Activated CD8-positive, alpha-beta memory T cell treated with anti-CD3 and anti-CD28 coated beads, Interleukin-2, amount 10 ng/mL, durations not matched to agents 7 days and 5 days (primary cell): ENCODE measurements at regions not wholly inside any gene's neighbourhood (a gene's known extent, or its start where the extent isn't known, plus 50 kb on each side); places are given as distances from the start of the nearest gene placed in this dataset.
"Not testable (repeated sequence)": the region's sequence is repeated elsewhere in the genome, so short reads cannot be mapped to it uniquely, and the experiment has no call there.

Experiments used
- ATAC-seq: fragments of 150-1000 bp; cut with Tn5 transposase; one replicate; pipeline ENCODE4 v1.10.0; 2021; ENCODE audit warnings: moderate library complexity
- CTCF ChIA-PET: fragments of 350-600 bp; sonication (Branson Sonifier 250); formaldehyde crosslinking; loops from one replicate; lab custom pipeline; 2021; ENCODE audit warnings: antibody characterized with exemption; lab: Charles Lee
- DNase-seq: peaks from one replicate; pipeline ENCODE4 v3.0.0-alpha.2; 2020
- H3K27ac Mint-ChIP-seq: one replicate; pipeline ENCODE4 v1.8.0; 2021; ENCODE audit warnings: mild to moderate bottlenecking, mixed read lengths
- H3K27me3 Mint-ChIP-seq: one replicate; pipeline ENCODE4 v1.8.0; 2021; ENCODE audit warnings: mixed read lengths
- H3K36me3 Mint-ChIP-seq: one replicate; pipeline ENCODE4 v1.8.0; 2021; ENCODE audit warnings: mild to moderate bottlenecking, mixed read lengths
- H3K4me1 Mint-ChIP-seq: one replicate; pipeline ENCODE4 v1.8.0; 2021; ENCODE audit warnings: mixed read lengths
- H3K4me3 Mint-ChIP-seq: one replicate; pipeline ENCODE4 v1.8.0; 2021; ENCODE audit warnings: mild to moderate bottlenecking, moderate library complexity, mixed read lengths
- H3K9me3 Mint-ChIP-seq: one replicate; pipeline ENCODE4 v1.8.0; 2022; ENCODE audit warnings: low read depth, mixed read lengths

DNA sequence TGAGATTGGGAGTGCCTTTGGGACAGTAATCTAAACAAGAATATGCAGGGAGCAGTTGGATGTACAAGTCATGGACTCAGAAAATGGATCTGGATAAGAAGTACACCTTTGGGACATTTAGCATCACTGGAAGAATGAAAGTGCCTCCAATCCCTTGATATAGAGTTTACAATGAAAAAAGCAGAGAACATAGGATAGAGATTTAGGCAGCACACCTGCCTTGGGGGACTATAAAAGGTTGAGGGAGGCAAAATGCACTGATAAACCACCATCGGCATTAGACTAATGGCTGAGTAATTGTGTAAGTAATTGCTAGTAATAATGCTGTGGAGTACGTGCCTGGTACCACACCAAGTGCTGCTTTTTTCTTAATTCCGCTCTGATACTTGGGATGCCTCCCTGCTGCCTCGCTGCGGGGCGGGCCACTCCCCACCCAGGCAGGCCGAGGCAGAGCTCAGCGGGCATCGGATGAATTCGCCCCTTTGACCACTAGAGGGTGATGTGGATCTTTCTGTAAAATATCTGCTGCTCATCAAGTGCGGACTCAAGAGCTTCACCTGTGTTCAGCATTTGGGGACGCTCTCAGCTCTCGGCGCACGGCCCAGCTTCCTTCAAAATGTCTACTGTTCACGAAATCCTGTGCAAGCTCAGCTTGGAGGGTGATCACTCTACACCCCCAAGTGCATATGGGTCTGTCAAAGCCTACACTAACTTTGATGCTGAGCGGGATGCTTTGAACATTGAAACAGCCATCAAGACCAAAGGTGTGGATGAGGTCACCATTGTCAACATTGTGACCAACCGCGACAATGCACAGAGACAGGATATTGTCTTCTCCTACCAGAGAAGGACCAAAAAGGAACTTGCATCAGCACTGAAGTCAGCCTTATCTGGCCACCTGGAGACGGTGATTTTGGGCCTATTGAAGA is 99.9 kb downstream of the ANKRD18B start:
- peak; percentile 77 for DNase-seq
- CTCF ChIA-PET, result interaction anchor here (0.6 to 9.5 kb wide), 38 partner anchors 10 to 630 kb away, joined by 3 to 221 read pairs (median 4); no protein-coding TSS in a partner anchor
- no peak overlapping the region for H3K27ac Mint-ChIP-seq
- ATAC-seq, result peak; percentile 98
- H3K36me3 Mint-ChIP-seq, result no peaks in the 10 kb centered on the region
- H3K27me3 Mint-ChIP-seq, result peaks cover 30% of the 10 kb centered on the region
- no peak overlapping the region for H3K4me3 Mint-ChIP-seq
- no peaks in the 10 kb centered on the region for H3K9me3 Mint-ChIP-seq
- peaks cover 5% of the 10 kb centered on the region for H3K4me1 Mint-ChIP-seq

GRCh38 chr9:33628318-33628717 is 104.3 kb downstream of the ANKRD18B start:
- CTCF ChIA-PET, result interaction anchor here (9.5 kb wide), 1 partner anchor 94 kb away, joined by 221 read pairs; no protein-coding TSS in a partner anchor
- H3K36me3 Mint-ChIP-seq, H3K4me1 Mint-ChIP-seq, ATAC-seq, H3K9me3 Mint-ChIP-seq, DNase-seq, H3K27ac Mint-ChIP-seq, H3K4me3 Mint-ChIP-seq: not testable (repeated sequence)
- peaks cover 47% of the 10 kb centered on the region for H3K27me3 Mint-ChIP-seq

GRCh38 chr9:33628865-33629410 is 104.9 kb downstream of the ANKRD18B start:
- no peak overlapping the region for H3K4me3 Mint-ChIP-seq
- no peaks in the 10 kb centered on the region for H3K9me3 Mint-ChIP-seq
- peaks cover 49% of the 10 kb centered on the region for H3K27me3 Mint-ChIP-seq
- no peaks in the 10 kb centered on the region for H3K36me3 Mint-ChIP-seq
- peaks cover 3% of the 10 kb centered on the region for H3K4me1 Mint-ChIP-seq
- CTCF ChIA-PET, result interaction anchor here (1.3 to 2.1 kb wide), 4 partner anchors 11 to 93 kb away, joined by 3 to 6 read pairs (median 4); no protein-coding TSS in a partner anchor
- no peak for DNase-seq
- ATAC-seq, result no peak
- H3K27ac Mint-ChIP-seq, result no peak overlapping the region

- no peak overlapping the region for H3K27ac Mint-ChIP-seq
- no peaks in the 10 kb centered on the region for H3K4me1 Mint-ChIP-seq
- ATAC-seq (no peak), DNase-seq (no peak)
- CTCF ChIA-PET, result interaction anchor here (2.1 kb wide), 1 partner anchor 9 kb away, joined by 11 read pairs; no protein-coding TSS in a partner anchor
- peaks cover 79% of the 10 kb centered on the region for H3K27me3 Mint-ChIP-seq
- no peaks in the 10 kb centered on the region for H3K9me3 Mint-ChIP-seq
- H3K4me3 Mint-ChIP-seq, result no peak overlapping the region
- no peaks in the 10 kb centered on the region for H3K36me3 Mint-ChIP-seq
These were observed 109.6 kb downstream of the ANKRD18B start for GRCh38 chr9:33633636-33634035.

DNA sequence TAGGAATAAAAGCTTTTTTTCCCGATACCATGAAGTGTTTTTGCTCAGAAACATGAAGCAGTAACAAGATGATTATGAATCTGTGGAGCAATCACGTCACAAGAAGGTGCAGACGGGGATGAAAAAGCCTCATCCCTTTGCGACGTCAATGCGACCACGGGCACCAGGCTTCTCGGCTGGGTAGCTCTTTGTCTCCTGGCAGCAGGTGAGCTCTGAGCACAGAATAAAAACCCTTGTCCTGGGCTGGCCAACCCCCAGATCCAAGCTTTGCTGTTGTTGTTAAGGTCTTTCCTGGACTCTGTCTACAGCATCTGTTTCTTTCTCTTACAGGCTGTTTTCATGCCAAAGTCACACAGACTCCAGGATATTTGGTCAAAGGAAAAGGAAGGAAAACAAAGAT is 113.8 kb downstream of the ANKRD18B start:
- ATAC-seq, result no peak
- DNase-seq, result no peak
- Mint-ChIP-seq H3K36me3 (no peaks in the 10 kb centered on the region), H3K27ac (no peak overlapping the region), H3K9me3 (no peaks in the 10 kb centered on the region), H3K4me1 (no peaks in the 10 kb centered on the region), H3K27me3 (peaks cover 83% of the 10 kb centered on the region), H3K4me3 (no peak overlapping the region)
- CTCF ChIA-PET, result interaction anchor here (0.9 to 2.2 kb wide), 3 partner anchors 14 to 82 kb away, joined by 3 to 15 read pairs (median 5); no protein-coding TSS in a partner anchor

DNA sequence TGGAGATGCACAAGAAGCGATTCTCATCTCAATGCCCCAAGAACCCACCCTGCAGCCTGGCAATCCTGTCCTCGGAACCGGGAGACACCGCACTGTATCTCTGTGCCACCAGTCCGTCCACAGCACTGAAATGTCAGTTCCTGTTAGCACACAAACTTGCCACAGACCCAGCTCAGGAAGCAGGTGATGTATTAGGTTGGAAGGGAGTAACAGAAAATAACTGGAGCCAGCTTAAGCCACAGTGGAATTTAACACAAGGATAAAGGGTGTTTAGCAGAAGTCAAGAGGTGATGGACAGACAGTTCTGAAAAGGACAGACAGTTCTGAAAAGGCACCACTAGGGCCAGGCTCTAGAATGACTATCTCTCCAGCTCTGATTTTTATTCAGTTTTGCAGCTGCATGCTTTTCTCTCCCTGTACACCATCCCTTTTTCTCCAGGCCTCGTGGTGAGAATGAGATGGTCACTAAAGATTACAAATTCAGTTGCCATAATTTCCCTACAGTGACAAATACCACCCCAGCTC is 114.4 kb downstream of the ANKRD18B start:
- Mint-ChIP-seq H3K4me3 (no peak overlapping the region), H3K36me3 (no peaks in the 10 kb centered on the region), H3K4me1 (no peaks in the 10 kb centered on the region), H3K9me3 (no peaks in the 10 kb centered on the region), H3K27me3 (peaks cover 85% of the 10 kb centered on the region), H3K27ac (no peak overlapping the region)
- ATAC-seq (no peak), DNase-seq (no peak)
- CTCF ChIA-PET, result interaction anchor here (0.6 to 2.2 kb wide), 4 partner anchors 15 to 110 kb away, joined by 3 to 15 read pairs (median 4); no protein-coding TSS in a partner anchor

- Mint-ChIP-seq H3K27me3 (peaks cover 71% of the 10 kb centered on the region), H3K4me1 (peaks cover 15% of the 10 kb centered on the region), H3K4me3 (no peak overlapping the region), H3K36me3 (no peaks in the 10 kb centered on the region), H3K27ac (no peak overlapping the region), H3K9me3 (no peaks in the 10 kb centered on the region)
- DNase-seq, result no peak
- ATAC-seq, result no peak
- CTCF ChIA-PET, result interaction anchor here (0.5 kb wide), 1 partner anchor 168 kb away, joined by 4 read pairs; no protein-coding TSS in a partner anchor
These were observed 121.7 kb downstream of the ANKRD18B start for GRCh38 chr9:33645706-33646105.

DNA sequence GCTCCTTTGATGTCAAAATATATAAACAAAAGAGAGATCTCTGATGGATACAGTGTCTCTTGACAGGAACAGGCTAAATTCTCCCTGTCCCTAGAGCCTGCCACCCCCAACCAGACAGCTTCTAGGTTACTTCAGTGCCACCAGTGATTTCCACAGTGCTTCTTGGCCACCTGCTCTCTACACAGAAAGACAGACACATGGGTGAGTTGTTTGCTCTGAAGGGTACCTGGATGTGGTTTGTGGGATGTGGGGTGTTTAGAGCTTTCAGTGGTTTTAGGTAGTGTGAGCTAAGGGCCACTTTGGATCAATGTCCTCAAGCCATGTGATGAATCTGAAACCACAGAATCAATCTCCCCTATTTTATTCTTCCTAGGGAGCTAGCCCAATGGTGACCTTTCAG is 125.4 kb downstream of the ANKRD18B start:
- Mint-ChIP-seq H3K9me3 (no peaks in the 10 kb centered on the region), H3K4me1 (peaks cover 15% of the 10 kb centered on the region), H3K36me3 (no peaks in the 10 kb centered on the region), H3K4me3 (no peak overlapping the region), H3K27me3 (peaks cover 74% of the 10 kb centered on the region), H3K27ac (no peak overlapping the region)
- DNase-seq (peak; percentile 73), ATAC-seq (peak; percentile 58)
- CTCF ChIA-PET, result interaction anchor here (0.9 to 3.8 kb wide), 6 partner anchors 8 to 196 kb away, joined by 3 to 13 read pairs (median 3); no protein-coding TSS in a partner anchor

DNA sequence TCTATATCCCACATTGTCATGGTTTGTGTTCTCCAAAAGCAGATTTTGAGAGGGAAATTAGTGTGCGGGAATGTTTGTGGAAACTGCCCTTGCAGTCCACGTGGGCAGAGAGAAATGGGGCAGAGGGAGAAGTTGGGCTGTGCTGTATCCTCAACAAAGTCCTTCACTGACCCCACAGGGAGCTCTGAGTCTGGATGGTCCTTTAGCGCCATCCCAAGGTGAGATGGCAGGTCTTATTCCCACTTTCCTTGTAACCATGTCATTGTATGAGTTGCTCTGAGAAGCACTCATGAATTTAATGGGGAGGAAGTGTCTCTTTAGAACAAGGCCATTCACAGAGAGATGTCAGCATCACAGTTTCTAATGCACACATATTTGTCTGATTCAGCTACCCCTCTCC is 127.1 kb downstream of the ANKRD18B start:
- CTCF ChIA-PET, result interaction anchor here (0.6 kb wide), 1 partner anchor 588 kb away, joined by 3 read pairs; no protein-coding TSS in a partner anchor
- H3K4me1 Mint-ChIP-seq, result peaks cover 15% of the 10 kb centered on the region
- no peak overlapping the region for H3K27ac Mint-ChIP-seq
- DNase-seq (no peak), ATAC-seq (no peak)
- no peaks in the 10 kb centered on the region for H3K36me3 Mint-ChIP-seq
- H3K27me3 Mint-ChIP-seq, result peaks cover 76% of the 10 kb centered on the region
- H3K4me3 Mint-ChIP-seq, result no peak overlapping the region
- no peaks in the 10 kb centered on the region for H3K9me3 Mint-ChIP-seq

- Mint-ChIP-seq H3K4me3 (no peak overlapping the region), H3K27me3 (peaks cover 33% of the 10 kb centered on the region), H3K27ac (no peak overlapping the region), H3K9me3 (no peaks in the 10 kb centered on the region), H3K36me3 (no peaks in the 10 kb centered on the region), H3K4me1 (no peaks in the 10 kb centered on the region)
- DNase-seq (no peak), ATAC-seq (no peak)
- CTCF ChIA-PET, result no interaction called here
These were observed 135.4 kb upstream of the PRSS3 start for GRCh38 chr9:33659921-33660320.

DNA sequence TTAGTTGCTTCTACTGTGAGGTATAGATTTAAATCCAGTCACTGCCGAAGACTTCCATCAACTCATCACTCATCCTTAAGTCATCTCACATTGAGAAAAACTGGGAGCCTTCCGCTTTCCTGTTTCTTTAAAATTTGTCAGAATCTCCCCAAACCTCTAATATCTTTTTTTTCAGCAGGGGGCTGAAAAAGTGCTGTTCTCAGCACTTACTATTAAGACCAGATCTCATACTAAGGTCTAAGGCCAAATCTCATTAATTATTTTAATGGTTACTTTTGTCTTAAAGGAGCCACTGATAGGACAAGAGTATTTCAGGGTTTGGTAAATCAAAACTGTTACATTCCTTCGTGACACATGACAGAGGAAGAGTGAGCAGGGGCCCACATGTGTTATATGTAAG is 134.6 kb upstream of the PRSS3 start:
- CTCF ChIA-PET, result no interaction called here
- H3K27ac Mint-ChIP-seq, result no peak overlapping the region
- H3K36me3 Mint-ChIP-seq, result no peaks in the 10 kb centered on the region

DNA sequence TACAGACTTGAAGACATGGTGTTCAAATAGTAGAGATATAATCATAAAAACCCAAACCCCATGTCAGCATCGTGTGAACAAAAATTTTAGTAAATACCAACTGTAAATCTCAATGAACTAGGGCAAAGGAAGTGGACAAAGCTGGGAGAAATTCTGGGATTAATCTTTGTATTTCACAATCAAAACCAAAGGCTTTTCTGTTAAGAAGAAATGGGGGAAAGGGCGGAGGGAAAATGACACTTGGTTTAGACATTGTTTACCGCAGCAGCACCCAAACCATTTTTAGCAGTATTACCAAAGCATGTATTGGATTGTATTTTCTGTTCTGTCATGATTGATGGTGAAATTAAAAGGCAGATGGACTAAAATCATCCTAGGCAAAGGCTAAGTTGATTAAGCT is 134.2 kb upstream of the PRSS3 start:
- DNase-seq, result no peak
- Mint-ChIP-seq H3K9me3 (no peaks in the 10 kb centered on the region), H3K4me3 (no peak overlapping the region), H3K4me1 (no peaks in the 10 kb centered on the region), H3K27ac (no peak overlapping the region), H3K36me3 (no peaks in the 10 kb centered on the region), H3K27me3 (peaks cover 33% of the 10 kb centered on the region)
- CTCF ChIA-PET, result no interaction called here
- ATAC-seq, result no peak

More for the DNA sequence above, 134.6 kb upstream of the PRSS3 start:
- ATAC-seq (no peak), DNase-seq (no peak)
- Mint-ChIP-seq H3K27me3 (peaks cover 33% of the 10 kb centered on the region), H3K4me1 (no peaks in the 10 kb centered on the region), H3K9me3 (no peaks in the 10 kb centered on the region), H3K4me3 (no peak overlapping the region)

DNA sequence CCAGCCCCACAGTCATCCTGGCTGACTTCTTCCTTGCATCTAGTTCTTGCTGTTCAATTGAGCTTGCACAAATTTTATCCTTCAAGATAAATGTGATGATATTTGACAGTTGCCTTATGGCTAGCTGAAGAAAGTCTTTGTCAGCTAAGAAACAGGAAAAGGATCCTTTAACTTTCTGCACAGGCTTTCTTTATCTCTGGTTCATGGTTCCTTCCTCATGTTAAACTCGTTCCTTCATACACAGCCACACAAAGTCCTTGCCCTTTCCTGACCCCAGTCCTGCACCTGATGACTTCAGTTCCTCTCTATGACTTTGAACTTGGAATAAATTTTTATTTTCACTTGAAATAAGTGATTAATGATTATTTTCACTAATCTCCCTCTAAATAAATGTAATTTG is 132.5 kb upstream of the PRSS3 start:
- H3K36me3 Mint-ChIP-seq, result no peaks in the 10 kb centered on the region
- H3K27me3 Mint-ChIP-seq, result peaks cover 33% of the 10 kb centered on the region
- ATAC-seq (no peak), DNase-seq (no peak)
- H3K4me3 Mint-ChIP-seq, result no peak overlapping the region
- H3K9me3 Mint-ChIP-seq, result no peaks in the 10 kb centered on the region
- H3K27ac Mint-ChIP-seq, result no peak overlapping the region
- CTCF ChIA-PET, result interaction anchor here (1.1 kb wide), 1 partner anchor 38 kb away, joined by 4 read pairs; no protein-coding TSS in a partner anchor
- no peaks in the 10 kb centered on the region for H3K4me1 Mint-ChIP-seq
